ENCODE measurements at regions not wholly inside any gene's neighbourhood (a gene's known extent, or its start where the extent isn't known, plus 50 kb on each side); places are given as distances from the start of the nearest gene placed in this dataset.

DNA sequence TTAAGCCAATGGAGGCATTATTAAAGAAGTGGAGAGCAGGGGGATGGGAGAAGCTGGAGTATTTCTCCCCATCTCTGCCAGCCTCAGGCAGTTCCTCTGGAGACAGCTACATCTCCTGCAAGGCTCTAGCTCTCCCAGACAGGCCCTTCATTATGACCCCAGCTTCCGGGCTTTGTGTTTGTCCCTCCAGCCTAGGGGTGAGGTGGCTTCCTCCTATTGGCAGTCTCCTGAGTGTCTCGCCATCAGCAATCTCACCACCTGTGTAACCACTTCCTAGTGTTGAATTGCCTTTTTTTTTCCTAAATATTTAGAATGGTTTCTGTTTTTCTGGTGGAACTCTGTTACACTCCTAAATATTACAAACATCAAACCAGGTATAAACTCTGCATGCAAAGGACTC lies 122.3 kb downstream of the FAM174B start:
- TF ChIP-seq, protein P1, sequence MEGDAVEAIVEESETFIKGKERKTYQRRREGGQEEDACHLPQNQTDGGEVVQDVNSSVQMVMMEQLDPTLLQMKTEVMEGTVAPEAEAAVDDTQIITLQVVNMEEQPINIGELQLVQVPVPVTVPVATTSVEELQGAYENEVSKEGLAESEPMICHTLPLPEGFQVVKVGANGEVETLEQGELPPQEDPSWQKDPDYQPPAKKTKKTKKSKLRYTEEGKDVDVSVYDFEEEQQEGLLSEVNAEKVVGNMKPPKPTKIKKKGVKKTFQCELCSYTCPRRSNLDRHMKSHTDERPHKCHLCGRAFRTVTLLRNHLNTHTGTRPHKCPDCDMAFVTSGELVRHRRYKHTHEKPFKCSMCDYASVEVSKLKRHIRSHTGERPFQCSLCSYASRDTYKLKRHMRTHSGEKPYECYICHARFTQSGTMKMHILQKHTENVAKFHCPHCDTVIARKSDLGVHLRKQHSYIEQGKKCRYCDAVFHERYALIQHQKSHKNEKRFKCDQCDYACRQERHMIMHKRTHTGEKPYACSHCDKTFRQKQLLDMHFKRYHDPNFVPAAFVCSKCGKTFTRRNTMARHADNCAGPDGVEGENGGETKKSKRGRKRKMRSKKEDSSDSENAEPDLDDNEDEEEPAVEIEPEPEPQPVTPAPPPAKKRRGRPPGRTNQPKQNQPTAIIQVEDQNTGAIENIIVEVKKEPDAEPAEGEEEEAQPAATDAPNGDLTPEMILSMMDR (conservative IDR thresholded peaks at IDR 0.05; ENCODE audit: low read depth, low read length) = no peak
- TF ChIP-seq RFX5 (IDR thresholded peaks at IDR 0.05; ENCODE audit: low read depth, low read length) = no peak
- TF ChIP-seq POLR2A (IDR thresholded peaks at IDR 0.05; ENCODE audit: low read depth, low read length) = no peak
- no peak for TF ChIP-seq SMC3 (IDR thresholded peaks at IDR 0.05; ENCODE audit: low read depth, low read length)
- TF ChIP-seq CEBPB (IDR thresholded peaks at IDR 0.05; ENCODE audit: low read depth, low read length) = no peak
- no peak for TF ChIP-seq FOS (IDR thresholded peaks at IDR 0.05; ENCODE audit: low read depth, low read length)
- no peak for TF ChIP-seq RAD21 (IDR thresholded peaks at IDR 0.05; ENCODE audit: low read length)
- no peak for TF ChIP-seq MXI1 (IDR thresholded peaks at IDR 0.05; ENCODE audit: borderline replicate concordance, low read depth, low read length)
- TF ChIP-seq MAFK (IDR thresholded peaks at IDR 0.05; ENCODE audit: low read depth, low read length) = no peak
- TF ChIP-seq, protein P2, sequence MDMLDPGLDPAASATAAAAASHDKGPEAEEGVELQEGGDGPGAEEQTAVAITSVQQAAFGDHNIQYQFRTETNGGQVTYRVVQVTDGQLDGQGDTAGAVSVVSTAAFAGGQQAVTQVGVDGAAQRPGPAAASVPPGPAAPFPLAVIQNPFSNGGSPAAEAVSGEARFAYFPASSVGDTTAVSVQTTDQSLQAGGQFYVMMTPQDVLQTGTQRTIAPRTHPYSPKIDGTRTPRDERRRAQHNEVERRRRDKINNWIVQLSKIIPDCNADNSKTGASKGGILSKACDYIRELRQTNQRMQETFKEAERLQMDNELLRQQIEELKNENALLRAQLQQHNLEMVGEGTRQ (IDR thresholded peaks at IDR 0.05; ENCODE audit: low read depth, low read length) = no peak
- no peak for TF ChIP-seq NFE2L2 (IDR thresholded peaks at IDR 0.05; ENCODE audit: low read depth, low read length)
- no peak for TF ChIP-seq BHLHE40 (IDR thresholded peaks at IDR 0.05; ENCODE audit: low read depth, low read length)
- TF ChIP-seq RCOR1 (IDR thresholded peaks at IDR 0.05; ENCODE audit: insufficient replicate concordance, low read length) = no peak

Measured in IMR-90 (cell line).